NCI-H446 treated with DMSO at 0.1 percent for 48 hours (cell line): ENCODE measurements at regions not wholly inside any gene's neighbourhood (a gene's known extent, or its start where the extent isn't known, plus 50 kb on each side); places are given as distances from the start of the nearest gene placed in this dataset.
"Not testable (repeated sequence)": the region's sequence is repeated elsewhere in the genome, so short reads cannot be mapped to it uniquely, and the experiment has no call there.

Experiments
- DNase-seq: peaks from one replicate; lab custom pipeline; 2025; lab: John Stamatoyannopoulos, UW

GRCh38 chr12:124218650-124219049, 76.2 kb upstream of the RFLNA start:
- DNase-seq = not testable (repeated sequence)

DNA sequence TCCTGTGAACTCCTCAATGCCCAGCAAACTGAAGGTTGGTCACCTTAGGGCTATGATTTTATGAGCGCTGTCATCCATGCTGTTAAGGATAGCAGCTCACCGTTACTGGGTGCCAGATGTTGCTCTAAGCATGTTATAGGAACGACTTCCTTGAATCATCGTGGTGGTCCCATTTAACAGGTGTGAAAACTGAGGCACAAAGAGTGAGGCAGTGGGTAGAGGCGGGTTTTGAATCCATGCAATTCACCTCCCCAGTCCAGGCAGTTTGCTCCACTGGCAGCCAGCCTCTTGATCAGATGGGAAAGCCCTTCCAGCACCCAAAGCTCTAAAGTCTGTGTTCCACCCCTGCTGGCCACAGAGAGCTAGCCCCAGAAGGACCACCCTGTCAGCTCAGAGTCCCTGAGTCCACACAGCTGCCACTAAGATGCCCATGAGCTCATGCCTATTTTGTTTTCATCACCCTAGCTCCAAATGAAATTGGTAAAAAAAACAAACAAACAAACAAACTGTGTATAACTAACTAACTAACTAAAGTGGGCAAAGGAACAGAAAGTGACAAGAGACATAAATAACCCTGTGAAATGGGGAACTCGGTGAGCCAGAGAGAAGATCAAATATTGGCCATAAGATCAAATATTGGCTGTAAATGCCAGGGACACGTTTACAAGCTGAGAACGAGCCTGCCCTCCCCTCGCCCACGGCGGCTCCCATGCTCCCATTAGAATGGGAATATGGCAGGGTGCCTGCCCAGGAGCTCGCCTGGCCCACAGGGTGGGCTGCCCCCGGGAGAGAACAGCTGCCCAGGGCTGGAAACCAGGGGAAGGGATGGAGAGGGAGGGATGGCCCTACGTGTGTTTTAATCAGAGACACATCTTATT, 72.3 kb upstream of the RFLNA start:
- DNase-seq = no peak

GRCh38 chr12:124223733-124224138, 71.2 kb upstream of the RFLNA start:
- DNase-seq = not testable (repeated sequence)

- DNase-seq = no peak
Measured at GRCh38 chr12:124224535-124225110, 70.3 kb upstream of the RFLNA start.

DNA sequence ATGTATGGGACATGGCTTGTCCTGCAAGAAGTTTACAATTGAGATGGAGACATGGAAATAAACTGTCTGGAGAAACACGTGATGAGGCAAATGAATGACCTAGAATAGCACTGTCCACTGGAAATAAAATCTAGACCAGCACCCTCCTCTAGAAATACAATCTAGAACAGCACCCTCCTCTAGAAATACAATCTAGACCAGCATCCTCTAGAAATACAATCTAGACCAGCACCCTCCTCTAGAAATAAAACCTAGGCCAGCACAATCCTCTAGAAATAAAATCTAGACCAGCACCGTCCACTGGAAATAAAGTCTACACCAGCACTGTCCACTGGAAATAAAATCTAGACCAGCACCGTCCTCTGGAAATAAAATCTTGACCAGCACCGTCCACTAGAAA, 69.2 kb upstream of the RFLNA start:
- DNase-seq = no peak

DNA sequence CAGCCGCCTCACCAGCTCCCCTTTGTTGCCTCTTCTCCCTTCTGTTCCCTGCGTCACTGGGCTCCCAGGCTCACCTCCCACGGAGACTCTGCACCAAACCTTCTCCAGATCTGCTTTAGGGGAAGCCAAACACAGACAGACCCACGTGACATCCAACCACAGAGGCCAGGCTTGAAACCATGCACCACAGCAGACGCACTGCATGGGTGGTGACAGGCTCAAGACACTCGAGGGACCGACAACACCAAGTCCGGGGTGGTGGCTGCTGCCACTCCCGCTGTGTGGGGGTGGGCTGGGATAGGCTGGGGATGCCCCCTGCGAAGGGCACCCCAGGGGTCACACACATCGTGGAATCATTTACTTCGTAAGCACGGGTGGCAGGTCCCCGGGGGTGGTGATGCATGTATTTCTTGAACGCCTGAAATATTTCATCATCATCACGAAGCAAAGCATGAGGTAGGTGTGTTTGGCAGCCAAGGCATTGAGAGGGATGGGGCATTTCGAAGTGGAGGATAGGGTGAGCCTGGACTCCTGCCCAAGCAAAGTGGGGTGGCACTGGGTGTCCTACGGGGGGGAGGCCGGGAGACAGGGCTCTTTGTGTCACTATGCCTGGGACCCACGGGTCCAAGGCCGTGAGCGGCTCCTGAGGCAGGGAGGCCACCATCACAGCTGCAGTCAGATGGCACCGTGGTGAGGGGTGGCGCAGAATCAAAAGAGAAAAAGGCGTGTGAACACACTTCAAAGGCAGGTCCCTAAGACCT, 66.8 kb upstream of the RFLNA start:
- DNase-seq = no peak

- no peak for DNase-seq
Measured at GRCh38 chr12:124229520-124229919, 65.4 kb upstream of the RFLNA start.

- DNase-seq = no peak
Measured at GRCh38 chr12:124230117-124230757, 64.7 kb upstream of the RFLNA start.

DNA sequence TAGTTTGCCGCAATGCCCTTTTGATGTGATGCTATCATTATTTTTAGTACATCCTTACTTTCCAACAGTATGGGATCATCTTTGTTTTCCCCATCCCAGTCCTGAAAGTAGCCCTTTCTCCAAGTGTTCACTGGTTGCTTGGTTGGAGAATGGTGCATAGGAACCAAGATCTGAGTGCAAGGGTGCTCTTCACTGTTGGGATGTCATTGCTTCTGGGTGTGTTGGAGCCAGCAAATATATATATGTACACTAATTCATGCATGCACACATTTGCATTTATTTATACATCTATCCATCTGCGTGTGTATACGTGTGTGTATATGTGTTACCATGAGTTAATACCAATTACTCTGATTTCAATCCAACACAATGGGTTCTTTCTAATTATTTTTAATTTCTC, 64.1 kb upstream of the RFLNA start:
- DNase-seq = no peak

DNA sequence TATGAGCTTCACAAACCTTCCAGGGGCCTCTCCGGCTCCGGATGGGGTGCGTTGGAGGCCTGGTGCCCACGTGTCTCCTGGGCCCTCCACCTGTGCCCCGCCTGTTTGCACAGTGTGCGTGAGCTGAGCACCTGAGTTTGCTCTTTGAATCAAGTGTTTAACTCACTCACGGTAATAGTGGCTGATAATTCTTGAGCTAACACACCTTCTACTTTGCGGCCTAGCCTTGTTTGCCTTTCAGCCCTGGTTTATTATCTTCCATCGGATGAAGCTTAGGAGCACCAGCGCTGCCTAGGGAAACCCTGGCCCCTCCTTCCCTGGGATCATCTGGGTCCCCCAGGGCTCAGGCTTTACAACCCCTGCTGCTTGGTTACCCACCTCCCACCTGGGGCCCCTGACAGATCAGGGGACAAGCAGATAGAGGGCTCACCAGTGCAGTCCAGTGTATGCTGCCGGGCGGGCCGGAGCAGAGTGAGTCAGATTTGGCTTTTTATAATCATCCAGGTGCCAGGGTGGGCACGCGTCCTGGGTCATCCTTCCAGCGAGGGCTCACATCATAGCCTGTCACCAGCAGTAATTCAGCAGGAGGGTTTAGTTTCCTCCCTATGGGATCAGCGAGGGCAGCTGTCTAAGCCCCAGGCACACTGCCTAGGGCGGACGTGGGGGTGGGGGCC, 62.8 kb upstream of the RFLNA start:
- no peak for DNase-seq

- DNase-seq = no peak
Measured at GRCh38 chr12:124232654-124232987, 62.3 kb upstream of the RFLNA start.

DNA sequence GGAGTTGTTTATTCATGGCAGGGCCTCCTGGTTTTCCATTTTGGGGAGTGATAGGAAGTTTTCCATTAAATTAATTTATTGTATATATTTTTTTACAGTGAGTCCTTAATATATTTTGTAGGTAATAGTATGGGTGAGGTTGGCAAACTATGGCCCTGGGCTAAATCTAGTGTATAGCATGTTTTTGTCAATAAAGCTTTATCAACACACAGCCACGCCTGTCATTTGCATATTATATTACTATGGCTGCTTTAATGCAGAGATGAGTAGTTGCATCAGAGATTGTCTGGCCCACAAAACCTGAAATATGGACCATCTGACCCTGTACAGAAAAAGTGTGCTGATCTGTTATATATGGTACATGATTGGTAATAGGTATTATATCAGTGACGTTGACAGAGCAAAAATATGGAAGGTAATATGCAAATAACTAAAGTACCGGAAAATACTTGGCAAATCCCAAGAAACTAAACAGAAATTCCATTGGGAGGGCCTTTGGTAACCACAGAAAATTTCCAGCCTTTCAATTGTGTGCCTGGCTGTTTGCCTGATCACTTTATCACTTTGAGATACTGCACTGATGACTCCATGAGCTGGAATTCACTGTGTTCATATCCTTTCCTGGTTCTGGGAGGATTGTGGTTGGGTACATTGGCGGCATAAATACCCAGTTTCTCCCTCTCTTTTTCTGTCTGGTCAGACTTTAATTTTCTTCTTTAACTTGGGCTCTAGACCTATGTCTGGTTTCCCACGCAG, 61.7 kb upstream of the RFLNA start:
- DNase-seq = no peak

DNA sequence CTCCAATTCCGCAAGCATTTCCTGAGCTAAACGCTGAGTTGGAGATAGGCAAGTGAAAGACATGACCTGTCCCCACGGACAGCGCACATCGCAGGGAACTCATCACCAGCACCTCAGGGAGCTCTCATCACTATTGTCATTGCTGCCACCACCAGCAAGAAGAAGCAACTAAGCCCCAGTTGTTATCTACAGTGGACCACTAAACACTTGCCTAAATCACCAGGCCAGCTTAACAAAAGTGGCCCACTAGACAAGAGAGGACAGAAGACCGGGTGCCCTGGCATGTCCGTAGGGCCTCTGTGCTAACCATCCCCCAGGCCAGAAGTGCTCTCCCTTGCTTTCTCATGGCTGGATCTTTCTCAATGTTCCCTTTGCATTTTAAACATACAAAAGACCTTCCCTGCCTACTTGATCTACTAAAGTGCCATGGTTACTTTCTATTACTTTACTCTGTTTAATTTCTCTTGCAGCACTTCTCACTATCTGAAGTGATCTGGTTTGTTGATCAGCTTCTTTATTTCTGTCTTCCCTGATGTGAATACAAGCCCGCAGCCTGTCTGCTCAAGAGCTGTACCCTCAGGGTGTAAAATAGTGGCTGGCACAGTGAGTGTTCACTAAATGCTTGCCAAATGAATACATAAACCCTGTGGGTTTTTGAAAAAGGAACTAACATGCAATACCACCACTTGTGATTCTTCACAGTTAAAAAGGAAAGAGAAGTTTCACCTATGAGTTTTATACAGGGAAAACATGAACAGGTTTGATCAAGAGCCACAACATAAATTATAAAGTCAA, 60.9 kb upstream of the RFLNA start:
- no peak for DNase-seq

DNA sequence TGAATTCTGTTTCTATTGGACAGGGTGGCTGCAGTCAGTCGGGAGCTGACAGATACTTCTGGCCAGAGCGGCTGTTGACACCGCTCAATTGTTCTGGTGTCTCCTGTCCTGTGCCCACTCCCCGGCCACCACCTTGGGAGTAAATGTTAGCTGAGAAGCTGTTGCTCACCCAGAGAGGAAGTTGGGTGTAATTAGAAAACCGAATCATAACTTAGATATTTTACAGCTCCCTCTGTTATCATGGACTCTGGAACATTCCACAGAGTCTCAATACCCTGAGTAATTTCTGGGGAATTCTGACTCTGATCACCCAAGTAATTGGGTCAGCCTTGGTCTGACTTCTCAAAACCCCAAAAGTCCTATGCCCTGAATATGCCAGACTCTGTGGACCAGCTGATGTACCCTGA, 58.3 kb upstream of the RFLNA start:
- DNase-seq = no peak

DNA sequence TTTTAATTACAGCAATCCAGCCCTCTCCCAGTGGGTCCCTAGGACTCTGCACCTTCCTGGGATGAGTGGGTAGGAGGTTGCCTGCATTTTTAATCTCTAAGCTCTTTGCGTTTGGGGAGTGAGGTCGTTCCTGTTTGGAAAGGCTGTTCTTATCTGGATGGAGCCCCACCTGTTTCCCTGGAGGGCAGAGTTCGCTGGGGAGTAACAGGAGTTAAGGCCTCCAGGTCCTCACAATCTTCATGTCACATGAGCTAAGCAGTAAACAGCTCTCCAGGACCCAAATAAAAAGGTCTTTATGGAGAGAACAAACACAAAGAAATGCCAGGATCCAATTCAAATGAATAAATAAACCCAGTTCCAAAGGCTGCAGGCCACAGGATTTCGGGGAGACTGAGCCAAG, 56.0 kb upstream of the RFLNA start:
- no peak for DNase-seq

- no peak for DNase-seq
Measured at GRCh38 chr12:124240493-124240892, 54.4 kb upstream of the RFLNA start.

GRCh38 chr12:124241776-124242528, 52.9 kb upstream of the RFLNA start:
- no peak for DNase-seq

DNA sequence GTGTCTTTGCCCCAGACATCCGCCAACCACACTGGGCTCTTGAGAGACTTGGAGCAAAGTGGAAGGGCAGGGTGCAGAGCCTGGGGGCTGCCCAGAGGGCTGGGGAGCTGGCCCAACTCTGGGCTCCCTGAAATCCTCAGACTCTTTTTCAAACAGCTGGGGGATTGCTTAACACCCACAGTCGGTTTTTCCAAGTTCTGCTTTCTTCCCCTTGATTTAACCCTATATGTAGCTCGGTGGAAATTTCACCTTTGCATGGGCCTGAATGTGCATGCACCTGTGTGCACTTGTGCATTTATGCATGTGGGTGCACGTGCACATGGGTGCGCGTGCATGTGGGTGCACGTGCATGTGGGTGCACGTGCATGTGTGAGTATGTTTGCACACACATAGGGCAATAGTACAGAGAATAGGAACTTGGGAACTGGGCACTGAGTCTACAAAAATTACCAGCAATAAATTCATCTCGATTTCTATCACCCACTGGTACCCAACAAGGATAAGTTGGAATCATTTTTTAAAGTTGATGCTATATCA, 52.3 kb upstream of the RFLNA start:
- no peak for DNase-seq

DNA sequence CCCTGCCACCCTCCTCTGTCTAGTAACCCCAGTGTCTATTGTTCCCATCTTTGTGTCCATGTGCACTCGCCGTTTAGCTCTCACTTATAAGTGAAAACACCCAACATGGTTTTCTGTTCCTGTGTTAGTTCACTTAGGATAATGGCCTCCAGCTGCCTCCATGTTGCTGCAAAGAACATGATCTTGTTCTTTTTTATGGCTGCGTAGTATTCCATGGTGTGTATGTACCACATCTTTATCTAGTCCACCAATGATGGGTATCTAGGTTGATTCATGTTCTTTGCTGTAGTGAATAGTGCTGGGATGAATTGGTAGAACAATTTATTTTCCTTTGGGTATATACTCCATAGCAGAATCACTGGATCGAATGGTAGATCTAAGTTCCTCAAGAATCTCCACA, 51.0 kb upstream of the RFLNA start:
- no peak for DNase-seq
